Hepatocyte (in vitro differentiated cells): ENCODE measurements at regions not wholly inside any gene's neighbourhood (a gene's known extent, or its start where the extent isn't known, plus 50 kb on each side); places are given as distances from the start of the nearest gene placed in this dataset.

Experiments used
- DNase-seq: peaks from one replicate; pipeline ENCODE4 v3.0.0-alpha.2; 2016; ENCODE audit warnings: low spot score
- H2AFZ ChIP-seq: fragments of 200-600 bp; sonication (generic); 2 replicates; pipeline ENCODE4 v1.6.0; 2016; ENCODE audit warnings: antibody characterized with exemption, mild to moderate bottlenecking
- H3K27ac ChIP-seq: fragments of 200-600 bp; sonication (generic); 2 replicates; pipeline ENCODE4 v1.5.1; 2016; ENCODE audit warnings: mild to moderate bottlenecking
- H3K27me3 ChIP-seq: fragments of 200-600 bp; sonication (generic); 2 replicates; pipeline ENCODE4 v1.6.1; 2016
- H3K36me3 ChIP-seq: fragments of 200-600 bp; sonication (generic); replicated peaks from 2 replicates; pipeline ENCODE4 v1.5.1; 2016; ENCODE audit warnings: low read depth; ENCODE audit not compliant: insufficient read depth
- H3K4me1 ChIP-seq: fragments of 200-600 bp; sonication (generic); 2 replicates; pipeline ENCODE4 v1.5.1; 2016; ENCODE audit warnings: mild to moderate bottlenecking, moderate library complexity; ENCODE audit not compliant: insufficient read depth
- H3K4me2 ChIP-seq: fragments of 200-600 bp; sonication (generic); 2 replicates; pipeline ENCODE4 v1.6.0; 2016
- H3K4me3 ChIP-seq: fragments of 200-600 bp; sonication (generic); 2 replicates; pipeline ENCODE4 v1.5.1; 2016; ENCODE audit warnings: mild to moderate bottlenecking
- H3K79me2 ChIP-seq: fragments of 200-600 bp; sonication (generic); 2 replicates; pipeline ENCODE4 v1.6.0; 2017; ENCODE audit warnings: mild to moderate bottlenecking
- H3K9me2 ChIP-seq: fragments of 200-600 bp; sonication (generic); replicated peaks from 2 replicates; pipeline ENCODE4 v1.6.0; 2017; ENCODE audit warnings: mild to moderate bottlenecking; ENCODE audit not compliant: insufficient read depth
- H3K9me3 ChIP-seq: fragments of 200-600 bp; sonication (generic); 2 replicates; pipeline ENCODE4 v1.5.1; 2016; ENCODE audit warnings: low read depth, mild to moderate bottlenecking
- H4K20me1 ChIP-seq: fragments of 200-600 bp; sonication (generic); 2 replicates; pipeline ENCODE4 v1.6.0; 2016; ENCODE audit warnings: mild to moderate bottlenecking; ENCODE audit not compliant: insufficient read depth, poor library complexity, severe bottlenecking
- CTCF ChIP-seq: fragments of 200-600 bp; sonication (generic); IDR thresholded peaks from 2 replicates; pipeline ENCODE4 v1.5.1; 2016; ENCODE audit warnings: antibody characterized with exemption, mild to moderate bottlenecking; ENCODE audit not compliant: poor library complexity
- EZH2 ChIP-seq: fragments of 200-600 bp; sonication (generic); IDR thresholded peaks from 2 replicates; pipeline ENCODE4 v1.6.1; 2016; ENCODE audit warnings: antibody characterized with exemption, mild to moderate bottlenecking, borderline replicate concordance
- EZH2phosphoT487 ChIP-seq: fragments of 200-600 bp; sonication (generic); IDR thresholded peaks from one replicate; pipeline ENCODE4 v1.6.1; 2018; ENCODE audit warnings: antibody characterized with exemption, mild to moderate bottlenecking, low read depth, moderate library complexity; ENCODE audit not compliant: unreplicated experiment, severe bottlenecking
- WGBS: methylation state at CpG from one replicate; pipeline ENCODE4 v1.1.6; 2016; ENCODE audit warnings: low lambda C conversion rate; ENCODE audit errors: missing lambda C conversion rate; 5-methylcytosine and 5-hydroxymethylcytosine counted together

- H3K4me3 ChIP-seq: no peak overlapping the region
- DNase-seq: no peak
- 92% methylated on average over 4 of the region's 4 CpGs for WGBS
These were observed 364.3 kb upstream of the MEX3C start for GRCh38 chr18:51561821-51562220.

DNA sequence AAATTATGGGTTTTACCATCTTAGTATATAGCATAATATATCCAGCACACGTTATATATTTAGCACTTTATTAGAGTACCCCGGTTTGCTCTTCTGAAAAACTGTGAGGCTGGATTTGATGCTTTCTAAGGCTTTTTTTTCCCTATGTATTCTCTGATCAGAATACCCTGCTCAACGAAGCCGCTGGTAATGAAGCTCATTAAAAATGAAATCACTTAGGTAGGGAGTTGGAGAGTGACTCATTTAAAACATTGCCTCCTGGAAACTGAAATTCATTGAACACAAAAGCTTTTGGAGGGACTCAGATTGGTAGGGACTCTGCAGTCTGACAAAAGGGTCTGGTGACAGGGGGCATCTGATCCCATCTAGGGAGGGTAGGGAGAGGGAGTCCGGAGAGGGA is 365.4 kb upstream of the MEX3C start:
- H3K27ac ChIP-seq: no peak overlapping the region
- no peaks in the 10 kb centered on the region for H3K79me2 ChIP-seq
- no peaks in the 10 kb centered on the region for H4K20me1 ChIP-seq
- H3K4me3 ChIP-seq: no peak overlapping the region
- no peaks in the 10 kb centered on the region for H3K27me3 ChIP-seq
- no peaks in the 10 kb centered on the region for H3K9me2 ChIP-seq
- WGBS: 80% methylated on average over 5 of the region's 5 CpGs
- no peak for DNase-seq
- H3K36me3 ChIP-seq: no peaks in the 10 kb centered on the region
- no peaks in the 10 kb centered on the region for H3K4me1 ChIP-seq
- H2AFZ ChIP-seq: no peak overlapping the region
- no peak for TF ChIP-seq EZH2
- no peak for TF ChIP-seq CTCF
- no peak for TF ChIP-seq EZH2phosphoT487
- no peak overlapping the region for H3K4me2 ChIP-seq
- H3K9me3 ChIP-seq: no peaks in the 10 kb centered on the region

More at GRCh38 chr18:51561821-51562220, 364.3 kb upstream of the MEX3C start:
- TF ChIP-seq EZH2phosphoT487: no peak
- no peak for TF ChIP-seq EZH2
- TF ChIP-seq CTCF: no peak
- H4K20me1 ChIP-seq: no peaks in the 10 kb centered on the region
- H3K4me2 ChIP-seq: no peak overlapping the region
- H3K79me2 ChIP-seq: no peaks in the 10 kb centered on the region
- no peak overlapping the region for H2AFZ ChIP-seq
- no peaks in the 10 kb centered on the region for H3K9me3 ChIP-seq
- H3K27me3 ChIP-seq: no peaks in the 10 kb centered on the region
- H3K27ac ChIP-seq: no peak overlapping the region
- H3K4me1 ChIP-seq: no peaks in the 10 kb centered on the region
- no peaks in the 10 kb centered on the region for H3K36me3 ChIP-seq
- H3K9me2 ChIP-seq: no peaks in the 10 kb centered on the region

GRCh38 chr18:51563396-51563795 is 365.9 kb upstream of the MEX3C start:
- no peaks in the 10 kb centered on the region for H4K20me1 ChIP-seq
- no peak for DNase-seq
- H3K27me3 ChIP-seq: no peaks in the 10 kb centered on the region
- H3K9me3 ChIP-seq: no peaks in the 10 kb centered on the region
- WGBS: 67% methylated on average over 6 of the region's 6 CpGs
- H3K79me2 ChIP-seq: no peaks in the 10 kb centered on the region
- no peak overlapping the region for H3K4me3 ChIP-seq
- no peaks in the 10 kb centered on the region for H3K9me2 ChIP-seq
- no peak overlapping the region for H3K27ac ChIP-seq
- H3K36me3 ChIP-seq: no peaks in the 10 kb centered on the region
- TF ChIP-seq EZH2 (no peak), EZH2phosphoT487 (no peak), CTCF (no peak)
- H3K4me2 ChIP-seq: no peak overlapping the region
- H2AFZ ChIP-seq: no peak overlapping the region
- H3K4me1 ChIP-seq: no peaks in the 10 kb centered on the region

DNA sequence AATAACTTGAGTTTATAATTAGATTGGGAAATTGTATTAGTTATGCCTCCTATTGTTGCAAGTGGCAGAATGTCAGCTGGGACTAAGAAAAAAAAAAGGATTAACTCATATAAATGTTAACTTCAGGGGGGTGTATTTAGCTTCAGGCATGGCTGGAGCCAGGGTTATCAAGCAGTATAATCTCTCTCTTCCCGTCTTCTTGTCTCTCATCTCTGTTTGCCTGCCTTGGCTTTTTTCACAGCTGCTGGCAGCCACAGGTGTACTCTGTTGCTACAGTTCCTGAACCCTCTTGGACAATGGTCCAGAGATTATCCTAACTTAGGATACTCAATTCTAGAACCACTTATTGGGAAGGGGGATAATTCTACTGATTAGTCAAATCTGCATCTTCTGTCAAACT is 370.7 kb upstream of the MEX3C start:
- Histone ChIP-seq H3K9me3 (no peaks in the 10 kb centered on the region), H3K4me2 (no peak overlapping the region), H4K20me1 (no peaks in the 10 kb centered on the region), H2AFZ (no peak overlapping the region), H3K9me2 (no peaks in the 10 kb centered on the region), H3K36me3 (no peaks in the 10 kb centered on the region), H3K4me3 (no peak overlapping the region), H3K27me3 (no peaks in the 10 kb centered on the region), H3K4me1 (no peaks in the 10 kb centered on the region), H3K27ac (no peak overlapping the region), H3K79me2 (no peaks in the 10 kb centered on the region)
- WGBS: 45% methylated on average over 1 of the region's 1 CpG
- no peak for DNase-seq
- no peak for TF ChIP-seq EZH2
- TF ChIP-seq CTCF: no peak
